ENCODE measurements at regions not wholly inside any gene's neighbourhood (a gene's known extent, or its start where the extent isn't known, plus 50 kb on each side); places are given as distances from the start of the nearest gene placed in this dataset.

GRCh38 chr9:613771-614347, 227.6 kb upstream of the DMRT1 start (continued):
- no peak for TF ChIP-seq ZNF142 (CRISPR knock-in tag; IDR thresholded peaks at IDR 0.05)
- TF ChIP-seq MIXL1 (CRISPR knock-in tag; IDR thresholded peaks at IDR 0.05): peak; percentile 72
- 0 out of 2 replicates have a peak, but pooled peaks have one; percentile 53 for TF ChIP-seq ZNF44 (CRISPR knock-in tag; IDR thresholded peaks at IDR 0.05)
- peak; percentile 60; the same call in 1 of the 2 replicates for TF ChIP-seq ZKSCAN8 (CRISPR knock-in tag; IDR thresholded peaks at IDR 0.05; ENCODE audit: borderline replicate concordance)
- TF ChIP-seq HOXA5 (CRISPR knock-in tag; IDR thresholded peaks at IDR 0.05): 0 out of 2 replicates have a peak, but pooled peaks have one; percentile 44
- TF ChIP-seq HOXD1 (CRISPR knock-in tag; IDR thresholded peaks at IDR 0.05): peak; percentile 63; the same call in 1 of the 2 replicates
- TF ChIP-seq ZNF234 (CRISPR knock-in tag; conservative IDR thresholded peaks at IDR 0.05): no peak
- TF ChIP-seq SP5 (CRISPR knock-in tag; IDR thresholded peaks at IDR 0.05; ENCODE audit: borderline replicate concordance, low read depth): peak; percentile 26; the same call in 1 of the 2 replicates
- no peak for TF ChIP-seq ZNF562 (CRISPR knock-in tag; IDR thresholded peaks at IDR 0.05; ENCODE audit: borderline replicate concordance)
- no peak for TF ChIP-seq NFE2L2 (IDR thresholded peaks at IDR 0.05; ENCODE audit: low read length)
- no peak for TF ChIP-seq MYC (CRISPR knock-in tag; IDR thresholded peaks at IDR 0.05; ENCODE audit: borderline replicate concordance)
- TF ChIP-seq SAP130 (CRISPR knock-in tag; IDR thresholded peaks at IDR 0.05; ENCODE audit: low read depth): peak; percentile 62
- TF ChIP-seq, protein P1, sequence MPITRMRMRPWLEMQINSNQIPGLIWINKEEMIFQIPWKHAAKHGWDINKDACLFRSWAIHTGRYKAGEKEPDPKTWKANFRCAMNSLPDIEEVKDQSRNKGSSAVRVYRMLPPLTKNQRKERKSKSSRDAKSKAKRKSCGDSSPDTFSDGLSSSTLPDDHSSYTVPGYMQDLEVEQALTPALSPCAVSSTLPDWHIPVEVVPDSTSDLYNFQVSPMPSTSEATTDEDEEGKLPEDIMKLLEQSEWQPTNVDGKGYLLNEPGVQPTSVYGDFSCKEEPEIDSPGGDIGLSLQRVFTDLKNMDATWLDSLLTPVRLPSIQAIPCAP (CRISPR knock-in tag; IDR thresholded peaks at IDR 0.05; ENCODE audit: low read depth): no peak
- peak; percentile 62; the same call in 1 of the 2 replicates for TF ChIP-seq TP53 (CRISPR knock-in tag; conservative IDR thresholded peaks at IDR 0.05)
- 0 out of 2 replicates have a peak, but pooled peaks have one; percentile 20 for TF ChIP-seq FOXK1 (CRISPR knock-in tag; IDR thresholded peaks at IDR 0.05; ENCODE audit: borderline replicate concordance, low read depth)
- TF ChIP-seq ZNF501 (CRISPR knock-in tag; IDR thresholded peaks at IDR 0.05): peak; percentile 65; the same call in 1 of the 2 replicates
- TF ChIP-seq ZNF614 (CRISPR knock-in tag; IDR thresholded peaks at IDR 0.05; ENCODE audit: borderline replicate concordance): 0 out of 2 replicates have a peak, but pooled peaks have one; percentile 42
- TF ChIP-seq REPIN1 (CRISPR knock-in tag; IDR thresholded peaks at IDR 0.05; ENCODE audit: borderline replicate concordance, low read depth): no peak; the same call in 1 of the 2 replicates
- peak; percentile 88 for TF ChIP-seq CBX5 (CRISPR knock-in tag; IDR thresholded peaks at IDR 0.05; ENCODE audit: borderline replicate concordance)
- TF ChIP-seq, protein P2, sequence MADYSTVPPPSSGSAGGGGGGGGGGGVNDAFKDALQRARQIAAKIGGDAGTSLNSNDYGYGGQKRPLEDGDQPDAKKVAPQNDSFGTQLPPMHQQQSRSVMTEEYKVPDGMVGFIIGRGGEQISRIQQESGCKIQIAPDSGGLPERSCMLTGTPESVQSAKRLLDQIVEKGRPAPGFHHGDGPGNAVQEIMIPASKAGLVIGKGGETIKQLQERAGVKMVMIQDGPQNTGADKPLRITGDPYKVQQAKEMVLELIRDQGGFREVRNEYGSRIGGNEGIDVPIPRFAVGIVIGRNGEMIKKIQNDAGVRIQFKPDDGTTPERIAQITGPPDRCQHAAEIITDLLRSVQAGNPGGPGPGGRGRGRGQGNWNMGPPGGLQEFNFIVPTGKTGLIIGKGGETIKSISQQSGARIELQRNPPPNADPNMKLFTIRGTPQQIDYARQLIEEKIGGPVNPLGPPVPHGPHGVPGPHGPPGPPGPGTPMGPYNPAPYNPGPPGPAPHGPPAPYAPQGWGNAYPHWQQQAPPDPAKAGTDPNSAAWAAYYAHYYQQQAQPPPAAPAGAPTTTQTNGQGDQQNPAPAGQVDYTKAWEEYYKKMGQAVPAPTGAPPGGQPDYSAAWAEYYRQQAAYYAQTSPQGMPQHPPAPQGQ (CRISPR knock-in tag; IDR thresholded peaks at IDR 0.05; ENCODE audit: borderline replicate concordance): no peak

Measured in HepG2 (cell line).